Skin epidermis (tissue), 12 donors: ENCODE measurements at regions not wholly inside any gene's neighbourhood (a gene's known extent, or its start where the extent isn't known, plus 50 kb on each side); places are given as distances from the start of the nearest gene placed in this dataset.
"Not testable (repeated sequence)": the region's sequence is repeated elsewhere in the genome, so short reads cannot be mapped to it uniquely, and the experiment has no call there.

ENCODE experiments used
- H3K27ac ChIP-seq, 21 experiments: fragments of 200-600 bp; sonication (generic) in 11 of 21; one replicate each; pipeline ENCODE4 v1.5.0; 2020; ENCODE audit warnings: mild to moderate bottlenecking in 3 of 21, inconsistent platforms in 2 of 21, moderate library complexity in 2 of 21
- H3K4me3 ChIP-seq, 7 experiments: fragments of 200-600 bp; sonication (generic) in 2 of 7; one replicate each; pipeline ENCODE4 v1.5.0; 2020; ENCODE audit warnings: inconsistent platforms in 2 of 7, mild to moderate bottlenecking in 2 of 7, moderate library complexity in 1 of 7

- no peak overlapping the region for H3K4me3 ChIP-seq
- no peak overlapping the region for H3K27ac ChIP-seq
Measured at GRCh38 chr2:57698935-57699449, 347.6 kb upstream of the VRK2 start.

- H3K4me3 ChIP-seq: no peak overlapping the region
- no peak overlapping the region for H3K27ac ChIP-seq
Measured at GRCh38 chr2:57701391-57701791, 345.2 kb upstream of the VRK2 start.

GRCh38 chr2:57703407-57703806, 343.2 kb upstream of the VRK2 start:
- Histone ChIP-seq H3K4me3 (no peak overlapping the region), H3K27ac (no peak overlapping the region)

GRCh38 chr2:57707794-57708193, 338.8 kb upstream of the VRK2 start:
- not testable (repeated sequence) for H3K4me3 ChIP-seq, H3K27ac ChIP-seq

GRCh38 chr2:57711991-57712390, 334.6 kb upstream of the VRK2 start:
- H3K27ac ChIP-seq: no peak overlapping the region
- no peak overlapping the region for H3K4me3 ChIP-seq

- Histone ChIP-seq H3K27ac (no peak overlapping the region), H3K4me3 (no peak overlapping the region)
Measured at GRCh38 chr2:57720728-57721627, 325.6 kb upstream of the VRK2 start.

- no peak overlapping the region for H3K4me3 ChIP-seq
- H3K27ac ChIP-seq: no peak overlapping the region
Measured at GRCh38 chr2:57725337-57725947, 321.2 kb upstream of the VRK2 start.

- Histone ChIP-seq H3K4me3 (no peak overlapping the region), H3K27ac (no peak overlapping the region)
Measured at GRCh38 chr2:57726294-57726693, 320.3 kb upstream of the VRK2 start.

GRCh38 chr2:57728691-57729090, 317.9 kb upstream of the VRK2 start:
- Histone ChIP-seq H3K27ac (no peak overlapping the region), H3K4me3 (no peak overlapping the region)

GRCh38 chr2:57733956-57734355, 312.6 kb upstream of the VRK2 start:
- no peak overlapping the region for H3K4me3 ChIP-seq
- no peak overlapping the region for H3K27ac ChIP-seq

- no peak overlapping the region for H3K4me3 ChIP-seq
- no peak overlapping the region for H3K27ac ChIP-seq
Measured at GRCh38 chr2:57740891-57741290, 305.7 kb upstream of the VRK2 start.

GRCh38 chr2:57753636-57754035, 293.0 kb upstream of the VRK2 start:
- no peak overlapping the region for H3K27ac ChIP-seq
- H3K4me3 ChIP-seq: no peak overlapping the region

- Histone ChIP-seq H3K4me3 (no peak overlapping the region), H3K27ac (no peak overlapping the region)
Measured at GRCh38 chr2:57758686-57759085, 287.9 kb upstream of the VRK2 start.

GRCh38 chr2:57759131-57759530, 287.5 kb upstream of the VRK2 start:
- Histone ChIP-seq H3K27ac (no peak overlapping the region), H3K4me3 (no peak overlapping the region)

- H3K4me3 ChIP-seq: peak overlapping the region in 2 of 7 experiments; percentile 13 to 30
- peak overlapping the region in 1 of 21 experiments; percentile 12 for H3K27ac ChIP-seq
Measured at GRCh38 chr2:57759822-57760300, 286.7 kb upstream of the VRK2 start.

GRCh38 chr2:57760381-57760801, 286.2 kb upstream of the VRK2 start:
- H3K27ac ChIP-seq: no peak overlapping the region
- peak overlapping the region in 1 of 7 experiments; percentile 30 for H3K4me3 ChIP-seq

GRCh38 chr2:57776916-57777315, 269.7 kb upstream of the VRK2 start:
- Histone ChIP-seq H3K27ac (no peak overlapping the region), H3K4me3 (no peak overlapping the region)

GRCh38 chr2:57782587-57782986, 264.0 kb upstream of the VRK2 start:
- Histone ChIP-seq H3K27ac (no peak overlapping the region), H3K4me3 (no peak overlapping the region)

GRCh38 chr2:57793310-57793709, 253.3 kb upstream of the VRK2 start:
- Histone ChIP-seq H3K4me3 (no peak overlapping the region), H3K27ac (no peak overlapping the region)

- Histone ChIP-seq H3K27ac (no peak overlapping the region), H3K4me3 (no peak overlapping the region)
Measured at GRCh38 chr2:57796527-57796926, 250.1 kb upstream of the VRK2 start.

- Histone ChIP-seq H3K4me3 (no peak overlapping the region), H3K27ac (no peak overlapping the region)
Measured at GRCh38 chr2:57798346-57798745, 248.3 kb upstream of the VRK2 start.
